Left lobe of liver (tissue), 2 donors: ENCODE measurements at regions not wholly inside any gene's neighbourhood (a gene's known extent, or its start where the extent isn't known, plus 50 kb on each side); places are given as distances from the start of the nearest gene placed in this dataset.

Experiments used
- ATAC-seq: fragments of 200-7000 bp; cut with Tn5 transposase; one replicate; pipeline ENCODE4 v1.9.1; 2020; ENCODE audit warnings: mild to moderate bottlenecking, moderate library complexity
- DNase-seq: peaks from one replicate; pipeline ENCODE4 v3.0.0-alpha.2; 2020; ENCODE audit warnings: low spot score
- donor health status: DM: no; HTN: no; CAD: no; lungs with moderate emphysema.
- donor health status: DM: no; HTN: yes; CAD: no.

GRCh38 chr14:98161356-98161755, 1110.6 kb downstream of the BCL11B start:
- no peak for ATAC-seq

GRCh38 chr14:98162856-98163805, 1108.9 kb downstream of the BCL11B start:
- no peak for DNase-seq
- ATAC-seq, result no peak

More at GRCh38 chr14:98161356-98161755, 1110.6 kb downstream of the BCL11B start:
- no peak for DNase-seq

GRCh38 chr14:98163873-98164272, 1108.1 kb downstream of the BCL11B start:
- DNase-seq, result no peak
- ATAC-seq, result no peak

GRCh38 chr14:98165976-98166375, 1106.0 kb downstream of the BCL11B start:
- no peak for DNase-seq
- ATAC-seq, result no peak

GRCh38 chr14:98167275-98167674, 1104.7 kb downstream of the BCL11B start:
- no peak for ATAC-seq

GRCh38 chr14:98167705-98168104, 1104.3 kb downstream of the BCL11B start:
- DNase-seq, result no peak

More at GRCh38 chr14:98167275-98167674, 1104.7 kb downstream of the BCL11B start:
- DNase-seq, result no peak

GRCh38 chr14:98168211-98168985, 1103.6 kb downstream of the BCL11B start:
- ATAC-seq (no peak), DNase-seq (no peak)

More at GRCh38 chr14:98167705-98168104, 1104.3 kb downstream of the BCL11B start:
- no peak for ATAC-seq

GRCh38 chr14:98169170-98169587, 1102.8 kb downstream of the BCL11B start:
- ATAC-seq (no peak), DNase-seq (no peak)

GRCh38 chr14:98170575-98170974, 1101.4 kb downstream of the BCL11B start:
- DNase-seq (no peak), ATAC-seq (no peak)

- DNase-seq, result no peak
- no peak for ATAC-seq
Observed at GRCh38 chr14:98171654-98172053, 1100.3 kb downstream of the BCL11B start.

GRCh38 chr14:98172243-98172778, 1099.7 kb downstream of the BCL11B start:
- DNase-seq (no peak), ATAC-seq (no peak)

- no peak for DNase-seq
- ATAC-seq, result no peak
Observed at GRCh38 chr14:98173305-98173704, 1098.7 kb downstream of the BCL11B start.

- no peak for ATAC-seq
Observed at GRCh38 chr14:98174041-98174440, 1098.0 kb downstream of the BCL11B start.

GRCh38 chr14:98175436-98175835, 1096.6 kb downstream of the BCL11B start:
- ATAC-seq, result no peak
- DNase-seq, result no peak

More at GRCh38 chr14:98174041-98174440, 1098.0 kb downstream of the BCL11B start:
- no peak for DNase-seq

GRCh38 chr14:98175881-98176280, 1096.1 kb downstream of the BCL11B start:
- ATAC-seq, result no peak
- no peak for DNase-seq

- ATAC-seq, result no peak
- no peak for DNase-seq
Observed at GRCh38 chr14:98176892-98177291, 1095.1 kb downstream of the BCL11B start.

GRCh38 chr14:98177551-98177950, 1094.4 kb downstream of the BCL11B start:
- DNase-seq (no peak), ATAC-seq (no peak)

GRCh38 chr14:98181241-98181640, 1090.8 kb downstream of the BCL11B start:
- ATAC-seq (no peak), DNase-seq (no peak)

GRCh38 chr14:98181768-98182167, 1090.2 kb downstream of the BCL11B start:
- ATAC-seq (no peak), DNase-seq (no peak)

GRCh38 chr14:98182393-98183055, 1089.5 kb downstream of the BCL11B start:
- no peak for DNase-seq
- ATAC-seq, result no peak

GRCh38 chr14:98183556-98183955, 1088.4 kb downstream of the BCL11B start:
- DNase-seq (no peak), ATAC-seq (no peak)
